ENCODE measurements at regions not wholly inside any gene's neighbourhood (a gene's known extent, or its start where the extent isn't known, plus 50 kb on each side); places are given as distances from the start of the nearest gene placed in this dataset.
"Not testable (repeated sequence)": the region's sequence is repeated elsewhere in the genome, so short reads cannot be mapped to it uniquely, and the experiment has no call there.

GRCh38 chr17:34076743-34077631, 178.1 kb upstream of the CCL2 start:
- DNase-seq (ENCODE audit: low read depth, low spot score) = no peak

- DNase-seq (ENCODE audit: low read depth, low spot score) = no peak
These were observed 173.8 kb upstream of the CCL2 start for GRCh38 chr17:34081269-34081668.

DNA sequence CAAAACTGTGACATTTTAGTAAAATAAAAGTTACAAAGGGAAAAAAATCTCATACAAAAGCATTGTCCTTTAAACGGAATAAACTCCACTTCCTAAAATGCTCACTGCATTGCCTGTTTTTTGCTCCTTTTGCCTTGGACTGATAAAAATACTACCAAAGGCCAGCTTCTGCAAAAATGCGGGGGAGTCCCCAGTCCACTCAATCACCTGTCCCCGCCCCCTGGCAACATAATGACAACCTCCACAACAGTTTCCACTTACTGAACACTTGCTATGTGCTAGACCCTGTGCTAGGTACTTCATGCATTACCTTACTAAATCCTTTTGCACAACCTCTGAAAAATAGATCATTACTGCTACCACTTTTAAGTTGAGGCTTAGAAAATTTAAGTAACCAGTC, 172.7 kb upstream of the CCL2 start:
- no peak for DNase-seq (ENCODE audit: low read depth, low spot score)

- not testable (repeated sequence) for DNase-seq (ENCODE audit: low read depth, low spot score)
These were observed 166.0 kb upstream of the CCL2 start for GRCh38 chr17:34089042-34089441.

DNA sequence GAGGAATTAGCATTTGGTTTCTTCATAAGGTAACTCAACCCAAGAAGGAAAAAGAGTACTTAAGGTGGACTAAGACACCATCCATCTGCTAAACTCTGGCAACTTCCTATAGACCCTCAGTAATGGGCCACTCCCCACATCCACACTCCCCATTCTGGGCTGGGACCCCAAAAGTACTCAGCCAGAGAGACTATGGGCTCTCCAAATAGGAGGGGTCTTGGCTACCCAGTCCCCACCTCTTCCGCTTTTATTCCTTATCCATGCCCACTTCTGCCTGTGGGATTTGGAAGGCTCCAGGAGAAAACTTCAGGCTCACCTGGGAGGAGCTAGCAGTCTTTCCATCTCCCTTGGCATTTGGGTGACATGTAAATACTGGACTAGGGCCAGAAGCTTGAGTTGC, 164.5 kb upstream of the CCL2 start:
- no peak for DNase-seq (ENCODE audit: low read depth, low spot score)

DNA sequence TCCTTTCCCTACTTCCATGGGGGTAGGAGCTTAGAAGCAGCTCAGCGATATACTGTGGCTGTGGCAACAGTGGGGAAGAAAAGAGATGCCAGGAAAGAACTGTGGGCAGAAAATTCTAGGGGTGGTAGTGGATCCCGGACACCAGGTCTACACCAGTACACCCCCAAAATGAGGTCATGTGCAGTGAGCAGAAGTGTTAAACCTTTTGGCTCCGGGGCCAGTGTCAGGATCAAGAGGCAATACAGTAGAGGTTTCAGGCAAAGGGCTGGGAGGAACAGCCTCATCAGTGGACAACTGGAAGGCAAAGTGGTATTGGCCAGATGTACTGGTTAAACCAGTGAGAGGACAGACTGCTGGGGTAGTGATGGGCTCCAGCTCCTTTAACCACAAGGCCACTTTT, 163.1 kb upstream of the CCL2 start:
- DNase-seq (ENCODE audit: low read depth, low spot score) = no peak

DNA sequence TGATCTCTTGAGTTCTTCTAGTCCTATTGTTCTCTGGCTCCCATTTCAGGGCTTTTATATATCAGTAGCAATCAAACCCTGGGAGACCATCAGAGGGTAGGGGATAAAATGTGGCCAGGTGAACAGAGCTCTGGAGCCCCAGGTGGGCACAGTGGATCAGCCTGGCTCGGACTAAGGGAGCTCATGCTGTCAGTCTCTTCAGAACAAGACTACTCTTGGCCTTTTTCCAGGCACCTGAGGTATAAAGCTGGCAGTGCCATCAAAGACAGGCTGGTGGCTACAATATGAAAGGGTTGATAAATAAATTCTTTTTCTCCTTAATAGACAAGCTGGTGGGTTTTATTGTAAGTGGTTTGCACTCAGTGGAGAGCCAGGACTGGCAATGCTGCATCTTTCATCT, 160.0 kb upstream of the CCL2 start:
- no peak for DNase-seq (ENCODE audit: low read depth, low spot score)

DNA sequence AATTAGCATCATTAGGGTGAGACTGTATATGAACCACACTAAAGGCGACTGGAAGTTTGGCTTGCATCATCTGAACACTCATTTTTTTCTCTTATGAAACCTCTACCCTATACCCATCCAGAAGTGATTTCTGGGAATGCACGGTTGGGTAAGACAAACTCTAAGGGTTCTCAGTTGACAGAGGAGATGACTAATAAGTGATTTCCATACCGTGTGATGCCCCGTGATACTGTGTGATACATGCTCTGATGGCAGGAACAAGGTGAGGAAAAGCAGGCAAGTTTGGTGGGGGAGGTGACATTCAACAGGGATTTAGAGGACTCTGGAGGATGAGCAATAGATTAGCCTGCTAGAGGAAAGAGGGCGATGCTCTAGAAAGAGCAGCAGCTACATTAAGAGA, 156.4 kb upstream of the CCL2 start:
- no peak for DNase-seq (ENCODE audit: low read depth, low spot score)

- DNase-seq (ENCODE audit: low read depth, low spot score) = no peak
These were observed 155.1 kb upstream of the CCL2 start for GRCh38 chr17:34099859-34100515.

- DNase-seq (ENCODE audit: low read depth, low spot score) = no peak
These were observed 148.1 kb upstream of the CCL2 start for GRCh38 chr17:34107019-34107418.

DNA sequence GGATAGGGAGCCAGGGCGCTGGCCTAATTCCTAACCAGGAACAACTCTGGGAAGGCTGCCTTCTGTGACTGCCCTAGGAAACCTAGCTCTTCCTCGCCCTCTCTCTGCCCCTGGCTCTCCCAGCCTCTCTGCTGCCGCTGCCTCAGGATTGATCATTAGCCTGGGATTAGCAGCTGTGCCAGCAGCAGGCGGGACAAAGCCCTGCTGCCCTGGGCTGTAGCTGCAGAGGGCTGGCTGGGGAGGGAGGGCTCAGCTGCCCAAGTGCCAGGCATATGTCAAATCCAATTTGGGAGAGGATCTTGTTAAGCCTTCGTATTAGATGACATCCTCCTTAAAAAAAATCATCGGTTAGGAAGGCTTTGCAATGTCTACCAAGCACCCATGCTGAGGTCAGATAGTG, 144.8 kb upstream of the CCL2 start:
- no peak for DNase-seq (ENCODE audit: low read depth, low spot score)

GRCh38 chr17:34113089-34113488, 142.0 kb upstream of the CCL2 start:
- DNase-seq (ENCODE audit: low read depth, low spot score) = no peak

GRCh38 chr17:34114174-34114573, 140.9 kb upstream of the CCL2 start:
- DNase-seq (ENCODE audit: low read depth, low spot score) = no peak

DNA sequence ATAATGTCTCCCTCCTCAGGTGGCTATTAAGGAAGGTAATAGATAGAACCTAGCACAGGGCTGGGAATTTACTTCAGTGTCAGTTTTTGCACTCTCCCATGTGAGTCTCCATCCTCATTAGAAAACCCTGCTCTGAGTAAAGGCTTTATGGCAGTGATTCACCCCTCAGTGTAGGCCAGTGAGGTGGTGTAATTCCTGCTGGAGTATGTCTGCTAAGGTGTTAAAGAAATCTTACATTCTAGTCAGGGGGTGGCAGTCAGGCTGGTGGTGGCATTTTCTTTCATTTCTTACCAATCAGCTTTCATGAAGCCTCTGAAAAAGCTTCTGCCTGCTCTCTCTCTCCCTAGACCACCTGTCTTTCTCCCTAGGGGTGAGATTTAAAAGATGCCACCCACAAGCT, 138.8 kb upstream of the CCL2 start:
- DNase-seq (ENCODE audit: low read depth, low spot score) = no peak

GRCh38 chr17:34117332-34117731, 137.8 kb upstream of the CCL2 start:
- DNase-seq (ENCODE audit: low read depth, low spot score) = no peak

DNA sequence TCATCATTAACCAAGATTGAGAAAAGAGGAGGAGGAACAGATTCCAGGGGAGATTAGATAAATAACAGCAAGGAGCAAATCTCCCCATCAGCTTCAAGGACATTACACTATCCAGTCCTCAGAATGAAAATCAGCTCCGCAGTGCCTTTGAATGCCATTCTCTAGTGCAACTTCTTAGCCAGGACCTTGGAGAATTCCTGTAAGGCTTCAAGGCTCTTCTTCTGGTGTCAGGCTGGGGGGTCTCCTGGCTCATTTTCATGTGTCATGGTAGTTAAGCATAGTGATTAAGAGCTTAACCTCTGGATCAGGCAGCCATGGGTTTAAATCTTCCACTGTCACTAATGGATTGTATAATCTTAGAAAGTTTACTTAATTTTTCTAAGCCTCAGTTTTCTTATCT, 137.3 kb upstream of the CCL2 start:
- no peak for DNase-seq (ENCODE audit: low read depth, low spot score)

GRCh38 chr17:34118564-34118963, 136.5 kb upstream of the CCL2 start:
- no peak for DNase-seq (ENCODE audit: low read depth, low spot score)

DNA sequence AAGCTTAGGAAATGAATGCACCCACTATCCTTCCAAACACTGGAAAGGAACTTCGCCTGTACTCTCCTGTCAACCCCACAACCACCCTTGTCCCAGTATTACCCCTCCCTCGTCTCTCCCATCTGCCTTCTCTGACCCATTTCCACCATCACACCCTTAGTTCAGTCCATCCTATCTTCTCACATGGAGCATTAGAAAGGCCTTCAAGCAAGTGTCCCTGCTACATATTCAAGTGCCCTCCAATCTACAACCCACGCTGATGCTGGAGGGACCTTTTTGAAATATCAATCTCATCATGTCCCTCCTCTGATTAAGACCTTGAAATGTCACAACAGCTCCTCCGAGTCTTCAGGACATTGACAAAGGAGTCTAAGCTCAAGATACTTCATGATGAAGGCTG, 133.8 kb upstream of the CCL2 start:
- DNase-seq (ENCODE audit: low read depth, low spot score) = no peak

- no peak for DNase-seq (ENCODE audit: low read depth, low spot score)
These were observed 132.6 kb upstream of the CCL2 start for GRCh38 chr17:34122515-34122914.

DNA sequence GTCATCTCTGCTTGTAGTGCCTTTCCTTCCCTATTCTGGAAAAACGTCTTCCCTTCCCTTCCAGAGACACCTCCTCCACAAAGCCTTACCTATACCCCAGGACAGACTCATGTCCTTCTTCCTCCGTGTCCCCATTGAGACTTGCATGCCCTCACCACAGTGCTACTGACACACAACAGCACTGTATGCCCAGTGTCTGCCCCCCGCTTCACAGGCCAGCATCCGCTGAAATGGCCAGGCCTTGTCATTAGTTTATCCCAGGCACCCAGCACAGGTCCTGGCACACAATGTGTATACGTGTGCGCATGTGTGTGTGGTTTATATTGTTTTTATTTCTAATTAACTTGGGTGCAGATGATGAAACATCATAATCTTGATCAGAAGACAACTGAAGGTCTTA, 130.1 kb upstream of the CCL2 start:
- no peak for DNase-seq (ENCODE audit: low read depth, low spot score)

DNA sequence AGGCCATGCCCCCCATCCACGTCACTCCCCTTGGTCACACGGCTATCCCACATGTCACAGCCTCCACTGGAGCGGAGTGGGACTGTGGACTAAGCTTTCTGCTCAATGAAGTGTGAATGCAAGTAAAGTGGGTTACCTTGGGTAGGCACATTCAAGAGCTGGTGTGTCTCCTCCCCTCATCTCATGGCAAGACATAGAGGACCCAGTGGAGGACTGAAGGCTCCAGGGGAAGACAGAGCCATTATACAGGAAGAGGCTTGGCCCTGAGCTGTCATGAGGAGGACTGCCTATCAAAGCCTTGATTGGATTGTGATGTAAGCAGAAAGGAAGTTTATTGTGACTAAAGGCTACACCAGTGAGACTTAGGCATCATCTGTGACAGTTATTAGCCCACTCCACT, 129.2 kb upstream of the CCL2 start:
- no peak for DNase-seq (ENCODE audit: low read depth, low spot score)

- DNase-seq (ENCODE audit: low read depth, low spot score) = no peak
These were observed 128.6 kb upstream of the CCL2 start for GRCh38 chr17:34126496-34126895.

DNA sequence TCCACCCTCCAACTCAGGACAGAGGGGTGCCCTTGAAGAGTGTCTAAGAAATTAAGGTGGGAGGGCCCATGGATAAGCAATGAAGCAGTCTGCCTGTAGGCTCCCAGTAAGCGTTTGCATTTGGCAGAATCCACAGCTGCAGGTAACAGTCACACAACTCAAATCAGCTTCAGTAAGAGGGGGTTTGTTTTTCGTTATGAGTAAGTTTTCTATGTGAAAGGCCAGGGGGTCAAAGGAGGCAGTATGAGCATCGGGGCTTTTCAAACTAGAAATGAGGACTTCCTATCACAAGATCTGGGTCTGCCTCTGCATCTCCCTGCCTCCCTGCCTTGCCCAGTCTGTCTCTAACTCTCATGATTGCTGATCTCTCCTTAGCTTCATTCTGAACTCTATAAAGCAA, 128.1 kb upstream of the CCL2 start:
- no peak for DNase-seq (ENCODE audit: low read depth, low spot score)
